Endodermal cell (in vitro differentiated cells): ENCODE measurements at regions not wholly inside any gene's neighbourhood (a gene's known extent, or its start where the extent isn't known, plus 50 kb on each side); places are given as distances from the start of the nearest gene placed in this dataset.

Source experiments
- DNase-seq: peaks from one replicate; pipeline ENCODE4 v3.0.0-alpha.2; 2017
- H3K27ac ChIP-seq: 2 replicates; pipeline ENCODE4 v1.5.1; 2013; ENCODE audit warnings: mild to moderate bottlenecking, low read depth, low read length, moderate library complexity
- H3K27me3 ChIP-seq: 2 replicates; pipeline ENCODE4 v1.6.1; 2013; ENCODE audit warnings: mild to moderate bottlenecking, low read length, moderate library complexity; ENCODE audit not compliant: insufficient read depth, control insufficient read depth, poor library complexity, severe bottlenecking
- H3K36me3 ChIP-seq: 2 replicates; pipeline ENCODE4 v1.7.0; 2013; ENCODE audit warnings: mild to moderate bottlenecking, low read length, moderate library complexity; ENCODE audit not compliant: control insufficient read depth, insufficient read depth
- H3K4me1 ChIP-seq: one replicate; pipeline ENCODE4 v1.7.0; 2013; ENCODE audit warnings: low read length; ENCODE audit not compliant: control insufficient read depth, insufficient read depth
- H3K4me3 ChIP-seq: 2 replicates; pipeline ENCODE4 v1.5.1; 2013; ENCODE audit warnings: mild to moderate bottlenecking, low read length, moderate library complexity
- H3K9ac ChIP-seq: 2 replicates; pipeline ENCODE4 v1.6.1; 2013; ENCODE audit warnings: mild to moderate bottlenecking, low read length, moderate library complexity; ENCODE audit not compliant: poor library complexity, severe bottlenecking; ENCODE audit errors: extremely low read depth
- H3K9me3 ChIP-seq: 2 replicates; pipeline ENCODE4 v1.6.1; 2013; ENCODE audit warnings: mild to moderate bottlenecking, low read length, moderate library complexity; ENCODE audit not compliant: control insufficient read depth
- H3K27ac Mint-ChIP-seq: 2 replicates; pipeline ENCODE4 v1.8.0; 2020; ENCODE audit warnings: mixed read lengths
- H3K27me3 Mint-ChIP-seq: 2 replicates; pipeline ENCODE4 v1.8.0; 2021; ENCODE audit warnings: mild to moderate bottlenecking, mixed read lengths; ENCODE audit not compliant: insufficient read depth
- H3K36me3 Mint-ChIP-seq: 2 replicates; pipeline ENCODE4 v1.8.0; 2020; ENCODE audit warnings: low read depth, mixed read lengths
- H3K4me1 Mint-ChIP-seq: 2 replicates; pipeline ENCODE4 v1.8.0; 2020; ENCODE audit warnings: mixed read lengths
- H3K4me3 Mint-ChIP-seq: 2 replicates; pipeline ENCODE4 v1.8.0; 2020; ENCODE audit warnings: mild to moderate bottlenecking, moderate library complexity, mixed read lengths
- H3K9me3 Mint-ChIP-seq: 2 replicates; pipeline ENCODE4 v1.8.0; 2020; ENCODE audit warnings: mild to moderate bottlenecking, mixed read lengths
- CTCF ChIP-seq: fragments of 200-600 bp; sonication (generic); conservative IDR thresholded peaks from 2 replicates; pipeline ENCODE4 v1.5.0; 2021; ENCODE audit warnings: antibody characterized with exemption, mild to moderate bottlenecking
- WGBS, 2 experiments: methylation state at CpG; one replicate each; pipeline versions ENCODE4 v1.1.5 to v1.1.7; 2013; ENCODE audit warnings: missing lambda C conversion rate in 2 of 2, mixed read lengths in 1 of 2; ENCODE audit not compliant: insufficient coverage in 1 of 2, insufficient read length in 1 of 2; 5-methylcytosine and 5-hydroxymethylcytosine counted together

GRCh38 chr1:166330096-166330495 lies 163.3 kb upstream of the FAM78B start:
- Histone ChIP-seq H3K27ac (no peak overlapping the region), H3K9me3 (no peaks in the 10 kb centered on the region), H3K36me3 (no peaks in the 10 kb centered on the region), H3K4me1 (peaks cover 3% of the 10 kb centered on the region), H3K4me3 (no peak overlapping the region), H3K27me3 (no peaks in the 10 kb centered on the region), H3K9ac (no peak overlapping the region)
- peaks cover 20% of the 10 kb centered on the region for H3K4me1 Mint-ChIP-seq
- no peaks in the 10 kb centered on the region for H3K36me3 Mint-ChIP-seq
- no peak for TF ChIP-seq CTCF
- H3K27me3 Mint-ChIP-seq: peaks cover 4% of the 10 kb centered on the region
- H3K9me3 Mint-ChIP-seq: no peaks in the 10 kb centered on the region
- no peak overlapping the region for H3K27ac Mint-ChIP-seq
- no peak overlapping the region for H3K4me3 Mint-ChIP-seq
- DNase-seq: no peak
- 71 to 100% methylated on average over 1 of the region's 1 CpG for WGBS, 2 experiments

GRCh38 chr1:166338105-166338504 lies 171.3 kb upstream of the FAM78B start:
- Histone ChIP-seq H3K27ac (no peak overlapping the region), H3K9ac (no peak overlapping the region), H3K36me3 (no peaks in the 10 kb centered on the region), H3K27me3 (no peaks in the 10 kb centered on the region), H3K9me3 (no peaks in the 10 kb centered on the region), H3K4me3 (no peak overlapping the region), H3K4me1 (no peaks in the 10 kb centered on the region)
- 86 to 98% methylated on average over 2 of the region's 2 CpGs for WGBS, 2 experiments
- H3K9me3 Mint-ChIP-seq: peaks cover 10% of the 10 kb centered on the region
- TF ChIP-seq CTCF: no peak
- no peaks in the 10 kb centered on the region for H3K36me3 Mint-ChIP-seq
- no peak for DNase-seq
- no peak overlapping the region for H3K27ac Mint-ChIP-seq
- no peaks in the 10 kb centered on the region for H3K27me3 Mint-ChIP-seq
- H3K4me3 Mint-ChIP-seq: no peak overlapping the region
- H3K4me1 Mint-ChIP-seq: peaks cover 8% of the 10 kb centered on the region

DNA sequence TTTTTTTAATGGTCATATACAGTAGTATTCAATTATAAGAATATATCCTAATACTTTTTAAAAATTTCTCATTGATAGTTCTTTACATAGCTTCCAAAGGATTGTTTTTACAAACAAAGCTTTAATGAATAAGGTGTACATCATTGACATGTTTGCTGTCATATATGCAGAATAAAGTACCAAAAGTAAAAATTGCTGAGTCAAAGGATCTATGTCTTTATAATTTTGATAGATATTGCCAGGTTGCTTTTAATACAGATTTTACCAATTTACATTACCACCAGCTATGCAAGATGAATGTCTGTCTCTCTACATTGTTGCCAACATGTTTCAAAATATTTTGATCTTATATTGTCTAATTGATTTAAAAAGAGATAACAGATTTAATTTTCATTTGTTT lies 173.9 kb upstream of the FAM78B start:
- no peak overlapping the region for H3K4me3 ChIP-seq
- H3K36me3 Mint-ChIP-seq: no peaks in the 10 kb centered on the region
- no peak overlapping the region for H3K9ac ChIP-seq
- TF ChIP-seq CTCF: no peak
- H3K27ac ChIP-seq: no peak overlapping the region
- H3K4me1 Mint-ChIP-seq: peaks cover 8% of the 10 kb centered on the region
- no peaks in the 10 kb centered on the region for H3K36me3 ChIP-seq
- H3K9me3 ChIP-seq: no peaks in the 10 kb centered on the region
- no peaks in the 10 kb centered on the region for H3K27me3 ChIP-seq
- H3K27me3 Mint-ChIP-seq: no peaks in the 10 kb centered on the region
- H3K4me3 Mint-ChIP-seq: no peak overlapping the region
- DNase-seq: no peak
- no peak overlapping the region for H3K27ac Mint-ChIP-seq
- peaks cover 10% of the 10 kb centered on the region for H3K9me3 Mint-ChIP-seq
- no peaks in the 10 kb centered on the region for H3K4me1 ChIP-seq
